B cell (primary cell): ENCODE measurements at regions not wholly inside any gene's neighbourhood (a gene's known extent, or its start where the extent isn't known, plus 50 kb on each side); places are given as distances from the start of the nearest gene placed in this dataset.

Experiments
- ATAC-seq: fragments of 200-7000 bp; cut with Tn5 transposase; one replicate; pipeline ENCODE4 v1.10.0; 2021; ENCODE audit warnings: low read depth, mild to moderate bottlenecking, moderate number of reproducible peaks, moderate library complexity
- CTCF ChIA-PET: fragments of 350-600 bp; sonication (Branson Sonifier 250); formaldehyde crosslinking; loops from one replicate; lab custom pipeline; 2021; ENCODE audit warnings: antibody characterized with exemption, inconsistent platforms; lab: Charles Lee
- POLR2A ChIA-PET: fragments of 350-600 bp; sonication (Branson Sonifier 250); formaldehyde crosslinking; loops from one replicate; lab custom pipeline; 2021; ENCODE audit warnings: antibody characterized with exemption; lab: Charles Lee
- DNase-seq: peaks from one replicate; pipeline ENCODE4 v3.0.0; 2013
- H2AFZ ChIP-seq: 2 replicates; pipeline ENCODE4 v1.6.1; 2012; ENCODE audit warnings: mild to moderate bottlenecking, low read depth, low read length; ENCODE audit not compliant: insufficient read depth, poor library complexity, severe bottlenecking
- H3K27ac ChIP-seq, 2 donors: 1 replicate in 1 of 2; 2 replicates in 1 of 2; pipeline ENCODE4 v1.5.1; 2012 to 2013; ENCODE audit warnings: low read length in 2 of 2, mild to moderate bottlenecking in 2 of 2, moderate library complexity in 1 of 2
- H3K27me3 ChIP-seq, 4 experiments: fragments of 200-600 bp in 1 of 4; sonication (generic) in 1 of 4; replicated peaks in 1 of 4; 1 replicate in 2 of 4; 2 replicates in 2 of 4; pipeline versions ENCODE4 v1.6.1 to v1.7.0; 2013 to 2016; ENCODE audit warnings: low read length in 3 of 4, mild to moderate bottlenecking in 2 of 4, mixed read lengths in 1 of 4, moderate library complexity in 1 of 4; ENCODE audit not compliant: insufficient read depth in 4 of 4, control insufficient read depth in 3 of 4; ENCODE audit errors: control extremely low read depth in 1 of 4
- H3K36me3 ChIP-seq, 2 experiments: replicated peaks in 1 of 2; 1 replicate in 1 of 2; 2 replicates in 1 of 2; pipeline versions ENCODE4 v1.6.1 to v1.7.1; 2013; ENCODE audit warnings: low read length in 1 of 2; ENCODE audit not compliant: insufficient read depth in 2 of 2, control insufficient read depth in 1 of 2; ENCODE audit errors: control extremely low read depth in 1 of 2, extremely low read depth in 1 of 2
- H3K4me1 ChIP-seq, 2 donors: fragments of 200-600 bp in 1 of 2; sonication (generic) in 1 of 2; 1 replicate in 1 of 2; 2 replicates in 1 of 2; pipeline versions ENCODE4 v1.5.1 to v1.6.1; 2013 to 2017; ENCODE audit warnings: low read length in 2 of 2; ENCODE audit not compliant: control insufficient read depth in 2 of 2, insufficient read depth in 2 of 2
- H3K4me2 ChIP-seq: replicated peaks from 2 replicates; pipeline ENCODE3; 2012; ENCODE audit warnings: mild to moderate bottlenecking, low read depth, low read length; ENCODE audit not compliant: poor library complexity, severe bottlenecking
- H3K4me3 ChIP-seq, 5 experiments: fragments of 200-600 bp in 1 of 5; sonication (generic) in 1 of 5; 1 replicate in 3 of 5; 2 replicates in 2 of 5; pipeline versions ENCODE4 v1.5.1 to v1.7.0; 2011 to 2016; ENCODE audit warnings: low read length in 4 of 5, mild to moderate bottlenecking in 4 of 5, low read depth in 2 of 5, control low read depth in 1 of 5, moderate library complexity in 1 of 5; ENCODE audit not compliant: insufficient read depth in 1 of 5; ENCODE audit errors: control extremely low read depth in 1 of 5, extremely low read depth in 1 of 5
- H3K79me2 ChIP-seq: fragments of 200-600 bp; sonication (generic); one replicate; pipeline ENCODE4 v1.6.0; 2016; ENCODE audit warnings: low read length; ENCODE audit not compliant: control insufficient read depth, insufficient read depth
- H3K9ac ChIP-seq: fragments of 200-600 bp; sonication (generic); 2 replicates; pipeline ENCODE4 v1.6.1; 2017; ENCODE audit warnings: mild to moderate bottlenecking, low read length, moderate library complexity
- H3K9me3 ChIP-seq, 3 donors: one replicate each; pipeline versions ENCODE4 v1.6.1 to v1.7.1; 2013; ENCODE audit warnings: low read length in 2 of 3; ENCODE audit not compliant: control insufficient read depth in 2 of 3, insufficient read depth in 1 of 3; ENCODE audit errors: control extremely low read depth in 1 of 3
- H4K20me1 ChIP-seq: 2 replicates; pipeline ENCODE4 v1.6.0; 2012; ENCODE audit warnings: mild to moderate bottlenecking, low read length; ENCODE audit not compliant: insufficient read depth, control insufficient read depth, poor library complexity, severe bottlenecking
- H3K27ac Mint-ChIP-seq: one replicate; pipeline ENCODE4 v1.8.0; 2021; ENCODE audit warnings: mixed read lengths
- H3K27me3 Mint-ChIP-seq: one replicate; pipeline ENCODE4 v1.8.0; 2021; ENCODE audit warnings: mixed read lengths
- H3K4me1 Mint-ChIP-seq: one replicate; pipeline ENCODE4 v1.8.0; 2021; ENCODE audit warnings: mixed read lengths
- H3K4me3 Mint-ChIP-seq: one replicate; pipeline ENCODE4 v1.8.0; 2021; ENCODE audit warnings: mixed read lengths
- H3K9me3 Mint-ChIP-seq: one replicate; pipeline ENCODE4 v1.8.0; 2022; ENCODE audit warnings: mixed read lengths; ENCODE audit not compliant: insufficient read depth
- CTCF ChIP-seq: fragments of 200-600 bp; IDR thresholded peaks from one replicate; pipeline ENCODE4 v1.8.0; 2022; ENCODE audit warnings: antibody characterized with exemption, mild to moderate bottlenecking
- EZH2 ChIP-seq: IDR thresholded peaks from 2 replicates; pipeline ENCODE4 v1.6.1; 2012; ENCODE audit warnings: borderline replicate concordance, low read depth, mild to moderate bottlenecking, moderate library complexity, low read length; ENCODE audit not compliant: insufficient read depth, poor library complexity, severe bottlenecking
- WGBS: methylation state at CpG from one replicate; pipeline ENCODE4 v1.1.5; 2013; ENCODE audit warnings: missing lambda C conversion rate; ENCODE audit not compliant: insufficient coverage; 5-methylcytosine and 5-hydroxymethylcytosine counted together
- intact Hi-C: fragments of 100-400 bp; cut with micrococcal nuclease; formaldehyde crosslinking; loops from one replicate; pipeline ENCODE4 v1.10.0; 2022

- Histone ChIP-seq H3K9ac (no peak overlapping the region), H3K4me2 (no peak overlapping the region), H4K20me1 (no peaks in the 10 kb centered on the region), H3K27ac (no peak overlapping the region), H3K79me2 (no peaks in the 10 kb centered on the region), H2AFZ (no peak overlapping the region), H3K9me3 (no peaks in the 10 kb centered on the region), H3K36me3 (no peaks in the 10 kb centered on the region), H3K4me1 (no peaks in the 10 kb centered on the region), H3K27me3 (peaks cover 0 to 10% (median 0%) of the 10 kb centered on the region in 4 experiments), H3K4me3 (no peak overlapping the region)
- H3K4me1 Mint-ChIP-seq: no peaks in the 10 kb centered on the region
- intact Hi-C loops: no loop called here
- TF ChIP-seq CTCF: no peak
- TF ChIP-seq EZH2: no peak
- DNase-seq (no peak), ATAC-seq (no peak)
- no peak overlapping the region for H3K27ac Mint-ChIP-seq
- 100% methylated on average over 1 of the region's 3 CpGs for WGBS
- ChIA-PET POLR2A (no interaction called here), CTCF (no interaction called here)
- H3K4me3 Mint-ChIP-seq: no peak overlapping the region
- H3K9me3 Mint-ChIP-seq: no peaks in the 10 kb centered on the region
- H3K27me3 Mint-ChIP-seq: peaks cover 14% of the 10 kb centered on the region
Measured at GRCh38 chr15:69826819-69827175, 270.9 kb downstream of the TLE3 start.

- Mint-ChIP-seq H3K9me3 (no peaks in the 10 kb centered on the region), H3K4me3 (no peak overlapping the region), H3K4me1 (no peaks in the 10 kb centered on the region), H3K27me3 (peaks cover 14% of the 10 kb centered on the region), H3K27ac (no peak overlapping the region)
- CTCF ChIA-PET: interaction anchor here (0.9 to 1.0 kb wide), 2 partner anchors 9 to 99 kb away, joined by 3 read pairs; no protein-coding TSS in a partner anchor
- Histone ChIP-seq H3K79me2 (no peaks in the 10 kb centered on the region), H3K27me3 (peaks cover 0 to 10% (median 0%) of the 10 kb centered on the region in 4 experiments), H3K4me1 (no peaks in the 10 kb centered on the region), H3K4me2 (no peak overlapping the region), H3K4me3 (no peak overlapping the region), H3K9ac (no peak overlapping the region), H4K20me1 (no peaks in the 10 kb centered on the region), H3K9me3 (no peaks in the 10 kb centered on the region), H2AFZ (no peak overlapping the region), H3K36me3 (no peaks in the 10 kb centered on the region), H3K27ac (no peak overlapping the region)
- 88% methylated on average over 1 of the region's 1 CpG for WGBS
- no peak for ATAC-seq
- TF ChIP-seq EZH2: no peak
- no peak for TF ChIP-seq CTCF
- no peak for DNase-seq
- intact Hi-C loops: no loop called here
- POLR2A ChIA-PET: no interaction called here
Measured at GRCh38 chr15:69827751-69828150, 270.0 kb downstream of the TLE3 start.
